Thyroid gland (tissue), 4 donors: ENCODE measurements at regions not wholly inside any gene's neighbourhood (a gene's known extent, or its start where the extent isn't known, plus 50 kb on each side); places are given as distances from the start of the nearest gene placed in this dataset.

Experiments used
- POLR2A ChIP-seq, 2 donors: fragments of 450-650 bp; IDR thresholded peaks; one replicate each; pipeline ENCODE4 v1.6.1; 2017; ENCODE audit warnings: antibody characterized with exemption in 2 of 2, mild to moderate bottlenecking in 2 of 2, moderate library complexity in 1 of 2
- TF ChIP-seq, protein P1 (sequence below), 6 experiments: fragments of 200-600 bp in 3 of 6; fragments of 450-650 bp in 3 of 6; sonication (generic) in 3 of 6; IDR thresholded peaks; one replicate each; pipeline ENCODE4 v1.5.1; 2016 to 2019; ENCODE audit warnings: antibody characterized with exemption in 6 of 6, mild to moderate bottlenecking in 2 of 6, inconsistent platforms in 1 of 6, moderate library complexity in 1 of 6

DNA sequence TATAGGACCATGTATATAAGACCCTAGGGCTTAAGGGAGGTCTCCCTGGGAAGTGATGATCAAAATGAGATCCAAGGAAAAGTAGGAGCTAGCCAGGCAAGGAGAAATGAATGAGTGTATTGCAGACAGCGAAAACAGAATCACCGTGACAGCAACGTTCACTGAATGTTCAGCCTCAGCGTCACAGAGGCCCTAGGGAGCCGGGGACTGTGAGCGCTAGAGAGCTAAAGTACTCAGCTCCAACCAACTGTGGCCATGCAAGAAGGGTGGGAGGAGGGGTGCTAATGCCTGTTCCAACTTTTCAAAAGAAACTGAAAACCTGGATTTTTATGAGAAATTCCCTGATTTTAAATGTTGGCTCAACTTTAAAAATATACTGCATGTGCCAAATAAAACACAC, 105.5 kb upstream of the CCND2 start:
- TF ChIP-seq POLR2A (IDR thresholded peaks at IDR 0.05): no peak
- TF ChIP-seq, protein P1, sequence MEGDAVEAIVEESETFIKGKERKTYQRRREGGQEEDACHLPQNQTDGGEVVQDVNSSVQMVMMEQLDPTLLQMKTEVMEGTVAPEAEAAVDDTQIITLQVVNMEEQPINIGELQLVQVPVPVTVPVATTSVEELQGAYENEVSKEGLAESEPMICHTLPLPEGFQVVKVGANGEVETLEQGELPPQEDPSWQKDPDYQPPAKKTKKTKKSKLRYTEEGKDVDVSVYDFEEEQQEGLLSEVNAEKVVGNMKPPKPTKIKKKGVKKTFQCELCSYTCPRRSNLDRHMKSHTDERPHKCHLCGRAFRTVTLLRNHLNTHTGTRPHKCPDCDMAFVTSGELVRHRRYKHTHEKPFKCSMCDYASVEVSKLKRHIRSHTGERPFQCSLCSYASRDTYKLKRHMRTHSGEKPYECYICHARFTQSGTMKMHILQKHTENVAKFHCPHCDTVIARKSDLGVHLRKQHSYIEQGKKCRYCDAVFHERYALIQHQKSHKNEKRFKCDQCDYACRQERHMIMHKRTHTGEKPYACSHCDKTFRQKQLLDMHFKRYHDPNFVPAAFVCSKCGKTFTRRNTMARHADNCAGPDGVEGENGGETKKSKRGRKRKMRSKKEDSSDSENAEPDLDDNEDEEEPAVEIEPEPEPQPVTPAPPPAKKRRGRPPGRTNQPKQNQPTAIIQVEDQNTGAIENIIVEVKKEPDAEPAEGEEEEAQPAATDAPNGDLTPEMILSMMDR (IDR thresholded peaks at IDR 0.05): no peak
